ENCODE measurements at regions not wholly inside any gene's neighbourhood (a gene's known extent, or its start where the extent isn't known, plus 50 kb on each side); places are given as distances from the start of the nearest gene placed in this dataset.

- no peak for DNase-seq
Measured at GRCh38 chr7:115116773-115117715, 195.2 kb downstream of the MDFIC start.

- no peak for DNase-seq
Measured at GRCh38 chr7:115113776-115114175, 191.9 kb downstream of the MDFIC start.

GRCh38 chr7:115113131-115113530, 191.2 kb downstream of the MDFIC start:
- no peak for DNase-seq

GRCh38 chr7:115110523-115110922, 188.6 kb downstream of the MDFIC start:
- no peak for DNase-seq

- no peak for DNase-seq
Measured at GRCh38 chr7:115106316-115106715, 184.4 kb downstream of the MDFIC start.

- DNase-seq, result no peak
Measured at GRCh38 chr7:115102738-115103137, 180.8 kb downstream of the MDFIC start.

GRCh38 chr7:115101199-115101598, 179.3 kb downstream of the MDFIC start:
- DNase-seq, result no peak

GRCh38 chr7:115099906-115100305, 178.0 kb downstream of the MDFIC start:
- no peak for DNase-seq

- DNase-seq, result no peak
Measured at GRCh38 chr7:115097175-115097671, 175.3 kb downstream of the MDFIC start.

- DNase-seq, result no peak
Measured at GRCh38 chr7:115096262-115096661, 174.4 kb downstream of the MDFIC start.

GRCh38 chr7:115094163-115094562, 172.3 kb downstream of the MDFIC start:
- DNase-seq, result no peak

GRCh38 chr7:115088893-115089292, 167.0 kb downstream of the MDFIC start:
- DNase-seq, result no peak

- no peak for DNase-seq
Measured at GRCh38 chr7:115087437-115087836, 165.5 kb downstream of the MDFIC start.

- no peak for DNase-seq
Measured at GRCh38 chr7:115086146-115086841, 164.4 kb downstream of the MDFIC start.

GRCh38 chr7:115085421-115085820, 163.5 kb downstream of the MDFIC start:
- no peak for DNase-seq

GRCh38 chr7:115083935-115084334, 162.0 kb downstream of the MDFIC start:
- DNase-seq, result no peak

GRCh38 chr7:115081772-115082171, 159.9 kb downstream of the MDFIC start:
- no peak for DNase-seq

- no peak for DNase-seq
Measured at GRCh38 chr7:115078851-115079250, 157.0 kb downstream of the MDFIC start.

- DNase-seq, result no peak
Measured at GRCh38 chr7:115078386-115078785, 156.5 kb downstream of the MDFIC start.

GRCh38 chr7:115070311-115070710, 148.4 kb downstream of the MDFIC start:
- no peak for DNase-seq
